Liver (tissue), 8 donors: ENCODE measurements at regions not wholly inside any gene's neighbourhood (a gene's known extent, or its start where the extent isn't known, plus 50 kb on each side); places are given as distances from the start of the nearest gene placed in this dataset.

Experiments
- DNase-seq: peaks from one replicate; pipeline ENCODE4 v3.0.0-alpha.2; 2017; ENCODE audit warnings: low spot score
- H3K27ac ChIP-seq, 2 donors: one replicate each; pipeline ENCODE4 v1.7.0; 2013; ENCODE audit warnings: inconsistent platforms in 2 of 2, low read length in 2 of 2, control low read depth in 1 of 2, low read depth in 1 of 2, mild to moderate bottlenecking in 1 of 2
- H3K27me3 ChIP-seq, 4 donors: one replicate each; pipeline versions ENCODE4 v1.6.1 to v1.7.0; 2013; ENCODE audit warnings: low read length in 3 of 4, inconsistent platforms in 1 of 4, mild to moderate bottlenecking in 1 of 4, moderate library complexity in 1 of 4; ENCODE audit not compliant: control insufficient read depth in 4 of 4, insufficient read depth in 4 of 4
- H3K36me3 ChIP-seq, 4 donors: one replicate each; pipeline versions ENCODE4 v1.6.1 to v1.7.0; 2013; ENCODE audit warnings: low read length in 3 of 4, mild to moderate bottlenecking in 3 of 4, low read depth in 1 of 4, moderate library complexity in 1 of 4; ENCODE audit not compliant: control insufficient read depth in 4 of 4, insufficient read depth in 3 of 4
- H3K4me1 ChIP-seq, 4 donors: one replicate each; pipeline versions ENCODE4 v1.6.1 to v1.7.0; 2013; ENCODE audit warnings: low read length in 3 of 4, mild to moderate bottlenecking in 3 of 4, moderate library complexity in 1 of 4; ENCODE audit not compliant: control insufficient read depth in 4 of 4, insufficient read depth in 4 of 4
- H3K4me3 ChIP-seq, 3 donors: one replicate each; pipeline versions ENCODE4 v1.6.1 to v1.7.0; 2013; ENCODE audit warnings: low read length in 3 of 3, control low read depth in 1 of 3, low read depth in 1 of 3, mild to moderate bottlenecking in 1 of 3
- H3K9ac ChIP-seq, 2 donors: one replicate each; pipeline ENCODE4 v1.7.0; 2013; ENCODE audit warnings: low read length in 2 of 2, mild to moderate bottlenecking in 2 of 2, moderate library complexity in 2 of 2, control low read depth in 1 of 2, low read depth in 1 of 2
- H3K9me3 ChIP-seq, 4 donors: one replicate each; pipeline versions ENCODE4 v1.6.1 to v1.7.0; 2013; ENCODE audit warnings: low read length in 3 of 4; ENCODE audit not compliant: control insufficient read depth in 4 of 4
- ATF3 ChIP-seq: IDR thresholded peaks from 2 replicates; pipeline ENCODE4 v1.6.1; 2016; ENCODE audit warnings: antibody characterized with exemption
- CTCF ChIP-seq: fragments of 150-350 bp; IDR thresholded peaks from 2 replicates; pipeline ENCODE4 v1.5.1; 2017; ENCODE audit warnings: improper control_type of control experiment, low read depth, low read length; ENCODE audit not compliant: missing input control
- EGR1 ChIP-seq, 2 donors: IDR thresholded peaks; 2 replicates each; pipeline ENCODE4 v1.6.1; 2016 to 2018; ENCODE audit warnings: antibody characterized with exemption in 2 of 2, low read depth in 2 of 2
- FOXA1 ChIP-seq: IDR thresholded peaks from 2 replicates; pipeline ENCODE4 v1.6.1; 2016; ENCODE audit warnings: antibody characterized with exemption
- FOXA2 ChIP-seq: IDR thresholded peaks from 2 replicates; pipeline ENCODE4 v1.6.1; 2016; ENCODE audit warnings: antibody characterized with exemption
- GABPA ChIP-seq, 2 donors: IDR thresholded peaks in 1 of 2; conservative IDR thresholded peaks in 1 of 2; 2 replicates each; pipeline ENCODE4 v1.6.1; 2016; ENCODE audit warnings: antibody characterized with exemption in 2 of 2, mild to moderate bottlenecking in 1 of 2, moderate library complexity in 1 of 2
- HNF4A ChIP-seq, 2 donors: conservative IDR thresholded peaks; 2 replicates each; pipeline ENCODE4 v1.6.1; 2016; ENCODE audit warnings: antibody characterized with exemption in 2 of 2, mild to moderate bottlenecking in 2 of 2
- HNF4G ChIP-seq: IDR thresholded peaks from 2 replicates; pipeline ENCODE4 v1.6.1; 2016; ENCODE audit warnings: antibody characterized with exemption
- JUND ChIP-seq, 2 donors: IDR thresholded peaks; 2 replicates each; pipeline ENCODE4 v1.6.1; 2016; ENCODE audit warnings: antibody characterized with exemption in 2 of 2
- MAX ChIP-seq: IDR thresholded peaks from 2 replicates; pipeline ENCODE4 v1.6.1; 2016; ENCODE audit warnings: antibody characterized with exemption
- NR2F2 ChIP-seq: IDR thresholded peaks from 2 replicates; pipeline ENCODE4 v1.6.1; 2016; ENCODE audit warnings: antibody characterized with exemption
- RAD21 ChIP-seq, 2 donors: IDR thresholded peaks; 2 replicates each; pipeline ENCODE4 v1.6.1; 2016; ENCODE audit warnings: antibody characterized with exemption in 2 of 2, mild to moderate bottlenecking in 2 of 2
- REST ChIP-seq: IDR thresholded peaks from 2 replicates; pipeline ENCODE4 v1.6.1; 2016; ENCODE audit warnings: antibody characterized with exemption, mild to moderate bottlenecking
- RXRA ChIP-seq, 2 donors: IDR thresholded peaks; 2 replicates each; pipeline ENCODE4 v1.6.1; 2017 to 2018; ENCODE audit warnings: antibody characterized with exemption in 2 of 2, mild to moderate bottlenecking in 1 of 2
- SP1 ChIP-seq: IDR thresholded peaks from 2 replicates; pipeline ENCODE4 v1.6.1; 2018; ENCODE audit warnings: antibody characterized with exemption, mild to moderate bottlenecking
- TAF1 ChIP-seq: conservative IDR thresholded peaks from 2 replicates; pipeline ENCODE4 v1.6.1; 2016; ENCODE audit warnings: antibody characterized with exemption, mild to moderate bottlenecking
- YY1 ChIP-seq: IDR thresholded peaks from 2 replicates; pipeline ENCODE4 v1.6.1; 2016; ENCODE audit warnings: antibody characterized with exemption, mild to moderate bottlenecking
- ZBTB33 ChIP-seq: IDR thresholded peaks from 2 replicates; pipeline ENCODE4 v1.6.1; 2016; ENCODE audit warnings: antibody characterized with exemption
- WGBS: extraction: QIAGEN DNeasy Blood & Tissue Kit; methylation state at CpG from one replicate; pipeline ENCODE4 v1.1.7; 2013; 5-methylcytosine and 5-hydroxymethylcytosine counted together
- donor health status: healthy.
- donor health status: healthy.
- donor health status: healthy.
- donor health status: healthy.
- donor health status: healthy.

GRCh38 chr3:176798680-176799079 is 398.6 kb downstream of the TBL1XR1 start:
- Histone ChIP-seq H3K27ac (no peak overlapping the region), H3K36me3 (no peaks in the 10 kb centered on the region), H3K4me3 (no peak overlapping the region), H3K9me3 (no peaks in the 10 kb centered on the region), H3K9ac (no peak overlapping the region), H3K27me3 (no peaks in the 10 kb centered on the region), H3K4me1 (no peaks in the 10 kb centered on the region)
- DNase-seq: no peak
- TF ChIP-seq TAF1 (no peak), JUND (IDR thresholded peaks at IDR 0.05) (no peak), RXRA (IDR thresholded peaks at IDR 0.05) (no peak), HNF4G (no peak), CTCF (no peak), GABPA (IDR thresholded peaks at IDR 0.05 in 1 of 2, conservative IDR thresholded peaks at IDR 0.05 in 1 of 2) (no peak), YY1 (no peak), MAX (no peak), HNF4A (conservative IDR thresholded peaks at IDR 0.05) (no peak), NR2F2 (no peak), REST (no peak), RAD21 (IDR thresholded peaks at IDR 0.05) (no peak), EGR1 (IDR thresholded peaks at IDR 0.05; ENCODE audit: low read depth in 2 of 2) (no peak)
- WGBS: 81% methylated on average over 1 of the region's 1 CpG

GRCh38 chr3:176796371-176796770 is 400.9 kb downstream of the TBL1XR1 start:
- Histone ChIP-seq H3K27ac (no peak overlapping the region), H3K9ac (no peak overlapping the region), H3K27me3 (no peaks in the 10 kb centered on the region), H3K36me3 (no peaks in the 10 kb centered on the region), H3K9me3 (no peaks in the 10 kb centered on the region), H3K4me3 (no peak overlapping the region), H3K4me1 (no peaks in the 10 kb centered on the region)
- WGBS: 83% methylated on average over 2 of the region's 2 CpGs
- no peak for DNase-seq
- TF ChIP-seq FOXA1 (no peak), EGR1 (IDR thresholded peaks at IDR 0.05; ENCODE audit: low read depth in 2 of 2) (no peak), HNF4A (conservative IDR thresholded peaks at IDR 0.05) (no peak), SP1 (no peak), JUND (IDR thresholded peaks at IDR 0.05) (no peak), MAX (no peak), NR2F2 (no peak), YY1 (no peak), HNF4G (no peak), FOXA2 (no peak), ZBTB33 (no peak), RAD21 (IDR thresholded peaks at IDR 0.05) (no peak), CTCF (no peak), TAF1 (no peak), REST (no peak), RXRA (IDR thresholded peaks at IDR 0.05) (no peak), ATF3 (no peak)
